ENCODE measurements at regions not wholly inside any gene's neighbourhood (a gene's known extent, or its start where the extent isn't known, plus 50 kb on each side); places are given as distances from the start of the nearest gene placed in this dataset.

DNA sequence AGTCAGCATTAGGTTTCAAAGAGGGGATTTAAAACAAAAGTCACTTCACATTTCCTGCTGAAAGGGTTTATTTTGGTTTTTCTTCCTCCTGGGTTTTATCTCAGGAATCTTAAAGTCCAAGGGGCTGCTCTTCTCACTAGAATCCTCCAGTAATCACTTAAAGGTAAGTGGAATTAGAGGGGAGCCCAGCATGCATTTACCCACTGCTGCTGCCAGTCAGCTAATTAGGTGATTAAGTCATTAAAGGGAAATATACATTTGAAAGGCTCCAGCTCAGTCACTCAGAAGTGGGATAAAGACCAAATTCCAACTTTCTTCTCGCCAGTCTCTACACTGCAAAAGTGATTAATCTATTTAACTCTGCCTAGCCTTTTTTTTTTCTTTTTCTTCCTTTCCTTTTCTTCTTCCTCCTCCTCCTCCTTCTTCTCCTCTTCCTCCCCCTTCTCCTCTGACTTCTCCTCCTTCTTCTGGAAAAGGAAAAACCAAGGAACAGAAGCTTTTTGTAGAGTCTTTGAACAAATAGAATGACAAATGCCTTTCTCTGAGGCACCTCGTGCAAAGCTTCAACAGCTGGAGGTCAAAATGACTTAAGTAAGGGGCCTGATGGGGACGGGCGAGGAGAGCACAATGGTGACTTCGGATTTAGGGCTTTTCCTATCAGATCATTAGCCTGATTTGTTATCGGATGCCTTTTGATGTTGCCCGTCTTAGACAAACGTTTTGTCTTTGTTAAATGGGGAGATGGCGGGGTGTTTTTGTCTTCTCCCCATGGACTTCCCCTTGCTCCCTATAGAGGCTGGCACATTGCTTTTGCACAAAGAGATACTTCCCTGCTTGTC, 617.6 kb downstream of the IRX1 start:
- peaks cover 3% of the 10 kb centered on the region for H3K9me3 ChIP-seq (ENCODE audit: control insufficient read depth, low read length)
- H3K36me3 ChIP-seq (ENCODE audit: control insufficient read depth, insufficient read depth, low read length, severe bottlenecking), result no peaks in the 10 kb centered on the region
- no peaks in the 10 kb centered on the region for H3K27me3 ChIP-seq (replicated peaks; ENCODE audit: control insufficient read depth, insufficient read depth, low read length)
- no peak overlapping the region for H3K4me3 ChIP-seq (ENCODE audit: low read length)
- DNase-seq (ENCODE audit: low read depth), result no peak
- no peaks in the 10 kb centered on the region for H3K4me1 ChIP-seq (ENCODE audit: control insufficient read depth, insufficient read depth, low read length)
- H3K9ac ChIP-seq (ENCODE audit: low read length), result no peak overlapping the region

GRCh38 chr5:4215143-4215542, 619.5 kb downstream of the IRX1 start:
- H3K36me3 ChIP-seq (ENCODE audit: control insufficient read depth, insufficient read depth, low read length, severe bottlenecking), result no peaks in the 10 kb centered on the region
- H3K27me3 ChIP-seq (replicated peaks; ENCODE audit: control insufficient read depth, insufficient read depth, low read length), result no peaks in the 10 kb centered on the region
- peaks cover 8% of the 10 kb centered on the region for H3K9me3 ChIP-seq (ENCODE audit: control insufficient read depth, low read length)
- no peak for DNase-seq (ENCODE audit: low read depth)
- H3K4me3 ChIP-seq (ENCODE audit: low read length), result no peak overlapping the region
- H3K9ac ChIP-seq (ENCODE audit: low read length), result no peak overlapping the region
- no peaks in the 10 kb centered on the region for H3K4me1 ChIP-seq (ENCODE audit: control insufficient read depth, insufficient read depth, low read length)

DNA sequence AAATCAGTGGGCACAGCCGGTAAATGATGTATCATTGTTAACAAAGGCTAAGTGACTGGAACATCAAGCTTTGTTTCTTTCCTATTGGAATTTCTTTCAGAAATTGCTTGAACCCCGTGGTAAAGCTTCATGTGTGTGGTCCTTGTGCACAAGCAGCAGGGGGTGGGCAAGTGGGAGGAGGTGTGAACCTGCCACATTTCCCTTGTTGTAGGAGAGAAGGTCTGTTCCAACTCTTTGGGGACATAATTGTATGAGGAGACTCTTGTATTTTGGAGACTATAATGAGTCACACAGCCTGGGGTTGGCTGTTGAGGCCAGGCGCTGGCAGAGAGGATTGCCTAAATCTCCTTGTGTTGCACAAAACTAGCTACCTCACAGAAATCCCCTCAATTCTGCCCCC, 620.5 kb downstream of the IRX1 start:
- Histone ChIP-seq H3K9ac (ENCODE audit: low read length) (no peak overlapping the region), H3K36me3 (ENCODE audit: control insufficient read depth, insufficient read depth, low read length, severe bottlenecking) (no peaks in the 10 kb centered on the region), H3K27me3 (replicated peaks; ENCODE audit: control insufficient read depth, insufficient read depth, low read length) (no peaks in the 10 kb centered on the region)

DNA sequence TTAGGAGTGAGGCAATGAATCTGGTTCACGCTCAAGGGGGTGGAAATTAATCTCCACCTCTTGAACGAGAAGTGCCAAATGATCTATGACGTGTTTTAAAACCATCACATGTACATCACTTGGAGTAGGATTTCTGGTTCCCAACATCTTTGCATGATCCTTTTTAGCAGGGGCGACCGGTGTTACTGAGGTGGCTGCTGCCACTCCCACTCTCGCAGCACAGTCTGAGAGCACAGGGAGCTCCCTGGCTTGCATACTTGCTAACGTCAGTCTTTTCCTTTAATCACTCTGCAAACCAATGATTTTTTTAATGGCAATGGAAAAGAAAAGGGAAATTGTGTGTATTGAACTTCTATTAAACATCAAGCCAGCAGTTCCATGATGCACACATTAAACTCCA, 624.4 kb downstream of the IRX1 start:
- Histone ChIP-seq H3K4me3 (ENCODE audit: low read length) (no peak overlapping the region), H3K4me1 (ENCODE audit: control insufficient read depth, insufficient read depth, low read length) (no peaks in the 10 kb centered on the region), H3K9me3 (ENCODE audit: control insufficient read depth, low read length) (peaks cover 8% of the 10 kb centered on the region), H3K36me3 (ENCODE audit: control insufficient read depth, insufficient read depth, low read length, severe bottlenecking) (no peaks in the 10 kb centered on the region), H3K27me3 (replicated peaks; ENCODE audit: control insufficient read depth, insufficient read depth, low read length) (no peaks in the 10 kb centered on the region), H3K9ac (ENCODE audit: low read length) (no peak overlapping the region)
- DNase-seq (ENCODE audit: low read depth), result no peak

More for the DNA sequence above, 620.5 kb downstream of the IRX1 start:
- Histone ChIP-seq H3K9me3 (ENCODE audit: control insufficient read depth, low read length) (peaks cover 8% of the 10 kb centered on the region), H3K4me3 (ENCODE audit: low read length) (no peak overlapping the region), H3K4me1 (ENCODE audit: control insufficient read depth, insufficient read depth, low read length) (no peaks in the 10 kb centered on the region)
- DNase-seq (ENCODE audit: low read depth), result no peak

- H3K9ac ChIP-seq (ENCODE audit: low read length), result no peak overlapping the region
- DNase-seq (ENCODE audit: low read depth), result no peak
- H3K36me3 ChIP-seq (ENCODE audit: control insufficient read depth, insufficient read depth, low read length, severe bottlenecking), result no peaks in the 10 kb centered on the region
- no peaks in the 10 kb centered on the region for H3K27me3 ChIP-seq (replicated peaks; ENCODE audit: control insufficient read depth, insufficient read depth, low read length)
- no peak overlapping the region for H3K4me3 ChIP-seq (ENCODE audit: low read length)
- H3K4me1 ChIP-seq (ENCODE audit: control insufficient read depth, insufficient read depth, low read length), result no peaks in the 10 kb centered on the region
- peaks cover 8% of the 10 kb centered on the region for H3K9me3 ChIP-seq (ENCODE audit: control insufficient read depth, low read length)
Measured at GRCh38 chr5:4221048-4221447, 625.4 kb downstream of the IRX1 start.

DNA sequence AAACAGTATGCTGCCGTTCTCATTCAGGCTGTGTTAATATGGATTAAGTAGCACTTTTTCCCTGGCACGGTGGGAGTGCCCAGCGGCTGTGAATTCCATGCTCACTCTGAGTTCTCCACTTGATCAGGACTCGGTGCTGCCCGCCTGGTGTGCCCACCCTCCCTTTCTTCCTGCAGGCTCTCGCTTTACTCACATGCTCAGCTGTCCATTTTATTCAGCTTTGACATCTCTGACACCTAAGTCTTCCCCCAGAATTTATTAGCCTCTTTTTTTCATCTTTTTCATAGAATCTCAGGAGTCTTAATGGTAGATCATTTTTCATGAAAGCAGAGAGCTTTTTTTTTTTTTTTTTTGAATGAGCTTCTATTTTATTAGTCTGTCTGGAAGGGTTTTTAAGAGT, 626.5 kb downstream of the IRX1 start:
- Histone ChIP-seq H3K36me3 (ENCODE audit: control insufficient read depth, insufficient read depth, low read length, severe bottlenecking) (no peaks in the 10 kb centered on the region), H3K9ac (ENCODE audit: low read length) (no peak overlapping the region), H3K9me3 (ENCODE audit: control insufficient read depth, low read length) (peaks cover 8% of the 10 kb centered on the region)

GRCh38 chr5:4222821-4223220, 627.2 kb downstream of the IRX1 start:
- Histone ChIP-seq H3K9me3 (ENCODE audit: control insufficient read depth, low read length) (peaks cover 8% of the 10 kb centered on the region), H3K4me3 (ENCODE audit: low read length) (no peak overlapping the region), H3K36me3 (ENCODE audit: control insufficient read depth, insufficient read depth, low read length, severe bottlenecking) (no peaks in the 10 kb centered on the region), H3K9ac (ENCODE audit: low read length) (no peak overlapping the region), H3K27me3 (replicated peaks; ENCODE audit: control insufficient read depth, insufficient read depth, low read length) (no peaks in the 10 kb centered on the region), H3K4me1 (ENCODE audit: control insufficient read depth, insufficient read depth, low read length) (no peaks in the 10 kb centered on the region)
- DNase-seq (ENCODE audit: low read depth), result no peak

More for the DNA sequence above, 626.5 kb downstream of the IRX1 start:
- no peaks in the 10 kb centered on the region for H3K27me3 ChIP-seq (replicated peaks; ENCODE audit: control insufficient read depth, insufficient read depth, low read length)
- H3K4me3 ChIP-seq (ENCODE audit: low read length), result no peak overlapping the region
- no peak for DNase-seq (ENCODE audit: low read depth)
- H3K4me1 ChIP-seq (ENCODE audit: control insufficient read depth, insufficient read depth, low read length), result no peaks in the 10 kb centered on the region

DNA sequence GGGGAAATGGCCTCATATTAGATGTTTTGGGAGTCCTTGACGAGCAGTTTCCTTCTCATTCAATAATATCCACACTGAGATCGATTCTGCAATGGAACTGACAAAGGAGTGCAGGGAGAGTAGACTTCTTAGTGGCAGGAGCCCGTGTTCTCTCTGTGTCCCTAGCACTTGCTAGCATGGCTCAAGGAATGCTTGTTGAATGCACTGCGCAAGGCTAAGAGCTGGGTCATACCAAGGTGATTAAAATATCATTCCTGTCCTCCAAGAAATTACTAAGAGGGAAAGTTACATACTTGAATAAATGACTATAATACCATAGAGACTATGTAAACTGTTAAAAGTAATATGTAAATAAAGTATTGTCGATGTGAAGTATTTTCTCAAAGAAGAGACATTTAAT, 630.1 kb downstream of the IRX1 start:
- H3K9me3 ChIP-seq (ENCODE audit: control insufficient read depth, low read length), result no peaks in the 10 kb centered on the region
- no peaks in the 10 kb centered on the region for H3K27me3 ChIP-seq (replicated peaks; ENCODE audit: control insufficient read depth, insufficient read depth, low read length)
- DNase-seq (ENCODE audit: low read depth), result no peak
- no peaks in the 10 kb centered on the region for H3K4me1 ChIP-seq (ENCODE audit: control insufficient read depth, insufficient read depth, low read length)
- no peak overlapping the region for H3K9ac ChIP-seq (ENCODE audit: low read length)
- no peaks in the 10 kb centered on the region for H3K36me3 ChIP-seq (ENCODE audit: control insufficient read depth, insufficient read depth, low read length, severe bottlenecking)
- H3K4me3 ChIP-seq (ENCODE audit: low read length), result no peak overlapping the region

DNA sequence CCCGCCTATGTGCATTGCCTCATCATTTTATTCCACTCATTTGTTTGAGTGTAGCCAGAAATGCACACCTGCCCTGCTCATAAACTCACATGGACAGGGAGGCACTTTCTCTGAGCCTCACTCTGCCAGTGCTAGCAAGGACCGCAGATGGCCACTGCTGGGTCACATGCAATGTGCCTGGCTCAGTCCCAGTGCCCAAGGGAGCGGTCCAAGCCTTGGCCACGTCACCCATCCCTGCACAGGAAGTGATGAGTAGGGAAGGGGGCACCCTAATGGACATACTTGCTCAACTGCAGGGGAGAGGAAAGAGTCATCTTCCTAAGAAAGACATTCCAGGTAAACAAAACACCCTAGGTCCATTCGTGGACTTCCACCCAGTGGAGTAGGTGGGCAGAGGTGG, 630.9 kb downstream of the IRX1 start:
- no peak for DNase-seq (ENCODE audit: low read depth)
- Histone ChIP-seq H3K9ac (ENCODE audit: low read length) (no peak overlapping the region), H3K4me1 (ENCODE audit: control insufficient read depth, insufficient read depth, low read length) (no peaks in the 10 kb centered on the region), H3K27me3 (replicated peaks; ENCODE audit: control insufficient read depth, insufficient read depth, low read length) (no peaks in the 10 kb centered on the region), H3K4me3 (ENCODE audit: low read length) (no peak overlapping the region), H3K36me3 (ENCODE audit: control insufficient read depth, insufficient read depth, low read length, severe bottlenecking) (no peaks in the 10 kb centered on the region), H3K9me3 (ENCODE audit: control insufficient read depth, low read length) (no peaks in the 10 kb centered on the region)

- DNase-seq (ENCODE audit: low read depth), result no peak
- Histone ChIP-seq H3K36me3 (ENCODE audit: control insufficient read depth, insufficient read depth, low read length, severe bottlenecking) (no peaks in the 10 kb centered on the region), H3K9me3 (ENCODE audit: control insufficient read depth, low read length) (no peaks in the 10 kb centered on the region)
Measured at GRCh38 chr5:4228708-4229107, 633.1 kb downstream of the IRX1 start.

GRCh38 chr5:4229414-4230292, 634.0 kb downstream of the IRX1 start:
- no peak overlapping the region for H3K4me3 ChIP-seq (ENCODE audit: low read length)
- H3K9ac ChIP-seq (ENCODE audit: low read length), result no peak overlapping the region
- no peak for DNase-seq (ENCODE audit: low read depth)
- no peaks in the 10 kb centered on the region for H3K4me1 ChIP-seq (ENCODE audit: control insufficient read depth, insufficient read depth, low read length)
- no peaks in the 10 kb centered on the region for H3K36me3 ChIP-seq (ENCODE audit: control insufficient read depth, insufficient read depth, low read length, severe bottlenecking)
- H3K9me3 ChIP-seq (ENCODE audit: control insufficient read depth, low read length), result peaks cover 5% of the 10 kb centered on the region
- no peaks in the 10 kb centered on the region for H3K27me3 ChIP-seq (replicated peaks; ENCODE audit: control insufficient read depth, insufficient read depth, low read length)

More at GRCh38 chr5:4228708-4229107, 633.1 kb downstream of the IRX1 start:
- no peaks in the 10 kb centered on the region for H3K4me1 ChIP-seq (ENCODE audit: control insufficient read depth, insufficient read depth, low read length)
- H3K27me3 ChIP-seq (replicated peaks; ENCODE audit: control insufficient read depth, insufficient read depth, low read length), result no peaks in the 10 kb centered on the region
- no peak overlapping the region for H3K9ac ChIP-seq (ENCODE audit: low read length)
- no peak overlapping the region for H3K4me3 ChIP-seq (ENCODE audit: low read length)

Measured in adipocyte (in vitro differentiated cells).